ENCODE measurements at regions not wholly inside any gene's neighbourhood (a gene's known extent, or its start where the extent isn't known, plus 50 kb on each side); places are given as distances from the start of the nearest gene placed in this dataset.

DNA sequence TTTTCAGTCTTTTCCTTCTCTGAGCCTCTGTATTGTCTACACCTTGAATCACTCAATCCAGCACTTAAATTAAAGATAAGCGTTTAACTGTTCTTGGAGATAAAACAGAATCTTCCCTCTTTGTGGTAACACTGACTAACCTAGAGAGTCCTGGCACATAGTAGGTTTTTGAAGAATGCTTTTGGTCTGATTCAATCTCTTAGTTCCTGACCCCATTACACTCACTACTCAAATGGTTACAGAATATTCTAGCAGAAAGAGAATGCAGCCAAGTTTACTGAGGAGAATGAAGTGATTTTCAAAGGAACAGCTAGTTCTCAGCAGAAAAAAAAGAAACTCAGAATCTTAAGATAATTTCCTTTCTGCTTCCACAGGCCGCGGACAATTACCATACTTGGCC, 309.2 kb upstream of the PRMT6 start:
- Histone ChIP-seq H2AFZ (no peak overlapping the region), H3K4me2 (no peak overlapping the region), H3K27me3 (no peaks in the 10 kb centered on the region), H3K4me3 (no peak overlapping the region), H4K20me1 (ENCODE audit: insufficient read depth, poor library complexity, severe bottlenecking) (no peaks in the 10 kb centered on the region), H3K9me3 (ENCODE audit: low read depth) (no peaks in the 10 kb centered on the region), H3K9me2 (replicated peaks; ENCODE audit: insufficient read depth) (no peaks in the 10 kb centered on the region), H3K36me3 (replicated peaks; ENCODE audit: insufficient read depth, low read depth) (no peaks in the 10 kb centered on the region), H3K79me2 (no peaks in the 10 kb centered on the region), H3K27ac (no peak overlapping the region), H3K4me1 (ENCODE audit: insufficient read depth) (no peaks in the 10 kb centered on the region)
- 67% methylated on average over 3 of the region's 3 CpGs for WGBS (ENCODE audit: low lambda C conversion rate, missing lambda C conversion rate)
- no peak for DNase-seq (ENCODE audit: low spot score)
- TF ChIP-seq, protein P1, sequence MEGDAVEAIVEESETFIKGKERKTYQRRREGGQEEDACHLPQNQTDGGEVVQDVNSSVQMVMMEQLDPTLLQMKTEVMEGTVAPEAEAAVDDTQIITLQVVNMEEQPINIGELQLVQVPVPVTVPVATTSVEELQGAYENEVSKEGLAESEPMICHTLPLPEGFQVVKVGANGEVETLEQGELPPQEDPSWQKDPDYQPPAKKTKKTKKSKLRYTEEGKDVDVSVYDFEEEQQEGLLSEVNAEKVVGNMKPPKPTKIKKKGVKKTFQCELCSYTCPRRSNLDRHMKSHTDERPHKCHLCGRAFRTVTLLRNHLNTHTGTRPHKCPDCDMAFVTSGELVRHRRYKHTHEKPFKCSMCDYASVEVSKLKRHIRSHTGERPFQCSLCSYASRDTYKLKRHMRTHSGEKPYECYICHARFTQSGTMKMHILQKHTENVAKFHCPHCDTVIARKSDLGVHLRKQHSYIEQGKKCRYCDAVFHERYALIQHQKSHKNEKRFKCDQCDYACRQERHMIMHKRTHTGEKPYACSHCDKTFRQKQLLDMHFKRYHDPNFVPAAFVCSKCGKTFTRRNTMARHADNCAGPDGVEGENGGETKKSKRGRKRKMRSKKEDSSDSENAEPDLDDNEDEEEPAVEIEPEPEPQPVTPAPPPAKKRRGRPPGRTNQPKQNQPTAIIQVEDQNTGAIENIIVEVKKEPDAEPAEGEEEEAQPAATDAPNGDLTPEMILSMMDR (IDR thresholded peaks at IDR 0.05; ENCODE audit: poor library complexity) = no peak
- TF ChIP-seq EZH2 (IDR thresholded peaks at IDR 0.05; ENCODE audit: borderline replicate concordance) = no peak
- no peak for TF ChIP-seq EZH2phosphoT487 (IDR thresholded peaks at IDR 0.05; ENCODE audit: low read depth, severe bottlenecking, unreplicated experiment)

DNA sequence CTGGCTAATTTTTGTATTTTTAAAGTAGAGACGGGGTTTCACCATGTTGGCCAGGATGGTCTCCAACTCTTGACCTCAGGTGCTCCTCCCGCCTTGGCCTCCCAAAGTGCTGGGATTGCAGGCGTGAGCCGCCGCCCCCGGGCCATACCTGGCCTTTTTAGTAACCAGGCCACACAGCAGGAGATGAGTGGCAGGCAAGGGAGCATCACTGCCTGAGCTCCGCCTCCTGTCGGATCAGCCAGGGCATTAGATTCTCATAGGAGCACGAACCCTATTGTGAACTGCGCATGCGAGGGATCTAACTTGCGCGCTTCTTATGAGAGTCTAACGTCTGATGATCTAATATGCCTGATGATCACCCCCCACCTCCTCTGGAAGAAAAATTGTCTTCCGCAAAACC, 308.7 kb upstream of the PRMT6 start:
- no peaks in the 10 kb centered on the region for H4K20me1 ChIP-seq (ENCODE audit: insufficient read depth, poor library complexity, severe bottlenecking)
- no peaks in the 10 kb centered on the region for H3K9me3 ChIP-seq (ENCODE audit: low read depth)
- H3K36me3 ChIP-seq (replicated peaks; ENCODE audit: insufficient read depth, low read depth) = no peaks in the 10 kb centered on the region
- H3K27ac ChIP-seq = no peak overlapping the region
- H3K4me3 ChIP-seq = no peak overlapping the region
- DNase-seq (ENCODE audit: low spot score) = no peak
- H2AFZ ChIP-seq = no peak overlapping the region
- H3K27me3 ChIP-seq = no peaks in the 10 kb centered on the region
- TF ChIP-seq EZH2 (IDR thresholded peaks at IDR 0.05; ENCODE audit: borderline replicate concordance) (no peak), EZH2phosphoT487 (IDR thresholded peaks at IDR 0.05; ENCODE audit: low read depth, severe bottlenecking, unreplicated experiment) (no peak)
- TF ChIP-seq, protein P1 (IDR thresholded peaks at IDR 0.05; ENCODE audit: poor library complexity) = no peak
- H3K4me2 ChIP-seq = no peak overlapping the region
- H3K9me2 ChIP-seq (replicated peaks; ENCODE audit: insufficient read depth) = no peaks in the 10 kb centered on the region
- WGBS (ENCODE audit: low lambda C conversion rate, missing lambda C conversion rate) = 93% methylated on average over 15 of the region's 15 CpGs
- H3K79me2 ChIP-seq = no peaks in the 10 kb centered on the region
- no peaks in the 10 kb centered on the region for H3K4me1 ChIP-seq (ENCODE audit: insufficient read depth)

DNA sequence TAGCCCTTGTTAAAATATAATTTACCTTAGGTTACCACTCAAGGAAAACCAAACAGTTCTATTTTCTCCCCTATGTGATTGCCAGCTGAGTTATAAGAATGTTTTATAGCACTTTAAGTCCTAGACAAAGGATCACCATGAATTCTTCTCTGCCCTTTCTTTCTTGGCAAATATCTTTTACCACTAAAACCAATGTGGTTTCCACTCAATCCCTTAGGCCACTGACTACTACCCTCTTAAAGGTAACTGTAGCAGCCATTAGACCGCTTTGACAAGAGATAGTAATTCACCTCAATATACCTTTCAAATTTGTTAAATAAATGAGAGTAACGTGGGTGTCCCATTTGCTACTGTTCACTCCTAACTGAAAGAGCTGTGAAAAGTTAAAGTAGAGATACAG, 307.9 kb upstream of the PRMT6 start:
- Histone ChIP-seq H3K27me3 (no peaks in the 10 kb centered on the region), H3K4me2 (no peak overlapping the region), H3K4me1 (ENCODE audit: insufficient read depth) (no peaks in the 10 kb centered on the region), H3K4me3 (no peak overlapping the region), H3K79me2 (no peaks in the 10 kb centered on the region), H3K9me2 (replicated peaks; ENCODE audit: insufficient read depth) (no peaks in the 10 kb centered on the region), H3K27ac (no peak overlapping the region), H3K9me3 (ENCODE audit: low read depth) (no peaks in the 10 kb centered on the region), H3K36me3 (replicated peaks; ENCODE audit: insufficient read depth, low read depth) (no peaks in the 10 kb centered on the region), H4K20me1 (ENCODE audit: insufficient read depth, poor library complexity, severe bottlenecking) (no peaks in the 10 kb centered on the region), H2AFZ (no peak overlapping the region)
- 76% methylated on average over 2 of the region's 2 CpGs for WGBS (ENCODE audit: low lambda C conversion rate, missing lambda C conversion rate)
- no peak for TF ChIP-seq EZH2 (IDR thresholded peaks at IDR 0.05; ENCODE audit: borderline replicate concordance)
- TF ChIP-seq, protein P1 (IDR thresholded peaks at IDR 0.05; ENCODE audit: poor library complexity) = no peak
- TF ChIP-seq EZH2phosphoT487 (IDR thresholded peaks at IDR 0.05; ENCODE audit: low read depth, severe bottlenecking, unreplicated experiment) = no peak
- no peak for DNase-seq (ENCODE audit: low spot score)

DNA sequence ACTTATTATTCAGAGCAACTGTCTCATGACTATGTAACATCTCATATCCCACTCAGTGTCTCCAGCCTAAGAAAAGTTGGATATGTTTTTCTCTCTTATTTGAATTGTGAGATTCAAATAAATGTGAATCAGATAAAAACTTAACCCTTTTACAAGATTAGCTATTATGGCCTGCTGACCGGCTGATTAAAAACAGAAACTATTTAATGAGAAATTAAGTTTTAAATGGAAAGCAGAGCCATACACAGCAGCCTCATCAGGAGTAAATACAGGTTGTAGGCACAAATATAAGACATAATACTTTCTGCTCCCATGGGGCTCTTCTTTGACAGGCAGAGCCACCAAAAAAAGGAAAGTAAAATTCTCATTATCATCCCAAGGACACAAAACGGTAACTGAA, 307.0 kb upstream of the PRMT6 start:
- TF ChIP-seq, protein P1 (IDR thresholded peaks at IDR 0.05; ENCODE audit: poor library complexity) = no peak
- TF ChIP-seq EZH2phosphoT487 (IDR thresholded peaks at IDR 0.05; ENCODE audit: low read depth, severe bottlenecking, unreplicated experiment) (no peak), EZH2 (IDR thresholded peaks at IDR 0.05; ENCODE audit: borderline replicate concordance) (no peak)
- Histone ChIP-seq H3K4me2 (no peak overlapping the region), H4K20me1 (ENCODE audit: insufficient read depth, poor library complexity, severe bottlenecking) (no peaks in the 10 kb centered on the region), H3K27ac (no peak overlapping the region), H3K4me1 (ENCODE audit: insufficient read depth) (no peaks in the 10 kb centered on the region), H3K79me2 (no peaks in the 10 kb centered on the region), H3K27me3 (no peaks in the 10 kb centered on the region), H3K9me3 (ENCODE audit: low read depth) (no peaks in the 10 kb centered on the region), H2AFZ (no peak overlapping the region), H3K36me3 (replicated peaks; ENCODE audit: insufficient read depth, low read depth) (no peaks in the 10 kb centered on the region), H3K4me3 (no peak overlapping the region), H3K9me2 (replicated peaks; ENCODE audit: insufficient read depth) (no peaks in the 10 kb centered on the region)
- DNase-seq (ENCODE audit: low spot score) = no peak
- 38% methylated on average over 2 of the region's 2 CpGs for WGBS (ENCODE audit: low lambda C conversion rate, missing lambda C conversion rate)
